Keratinocyte (primary cell): ENCODE measurements at regions not wholly inside any gene's neighbourhood (a gene's known extent, or its start where the extent isn't known, plus 50 kb on each side); places are given as distances from the start of the nearest gene placed in this dataset.
"Not testable (repeated sequence)": the region's sequence is repeated elsewhere in the genome, so short reads cannot be mapped to it uniquely, and the experiment has no call there.

Source experiments
- DNase-seq: peaks from one replicate; pipeline ENCODE4 v3.0.0-alpha.2; 2011; ENCODE audit warnings: low read depth, missing footprints, low spot score
- FAIRE-seq: peaks from 2 replicates; lab custom pipeline; 2011; peaks lifted over from hg19 to GRCh38; lab: Jason Lieb, UNC
- H2AFZ ChIP-seq: 2 replicates; pipeline ENCODE4 v1.6.0; 2012; ENCODE audit warnings: low read length, control low read depth, inconsistent platforms; ENCODE audit not compliant: control insufficient read depth
- H3K27ac ChIP-seq: 2 replicates; pipeline ENCODE4 v1.5.1; 2011; ENCODE audit warnings: low read length; ENCODE audit not compliant: control insufficient read depth, insufficient read depth
- H3K27me3 ChIP-seq: 3 replicates; pipeline ENCODE4 v1.6.0; 2011; ENCODE audit warnings: low read length; ENCODE audit not compliant: control insufficient read depth, insufficient read depth; ENCODE audit errors: extremely low read depth
- H3K36me3 ChIP-seq, 2 experiments: 2 replicates in 1 of 2; 3 replicates in 1 of 2; pipeline ENCODE4 v1.5.1; 2011; ENCODE audit warnings: low read length in 2 of 2, mild to moderate bottlenecking in 1 of 2; ENCODE audit not compliant: control insufficient read depth in 2 of 2, insufficient read depth in 2 of 2; ENCODE audit errors: extremely low read depth in 1 of 2
- H3K4me1 ChIP-seq: 3 replicates; pipeline ENCODE4 v1.5.1; 2011; ENCODE audit warnings: low read length; ENCODE audit not compliant: control insufficient read depth, insufficient read depth; ENCODE audit errors: extremely low read depth
- H3K4me2 ChIP-seq: 3 replicates; pipeline ENCODE4 v1.6.0; 2011; ENCODE audit warnings: low read depth, low read length; ENCODE audit not compliant: control insufficient read depth, insufficient read depth; ENCODE audit errors: extremely low read depth
- H3K4me3 ChIP-seq, 3 experiments: fragments of 200-600 bp in 1 of 3; sonication (generic) in 1 of 3; 2 replicates in 2 of 3; 3 replicates in 1 of 3; pipeline ENCODE4 v1.5.1; 2011 to 2016; ENCODE audit warnings: low read length in 3 of 3, mild to moderate bottlenecking in 3 of 3, control low read depth in 2 of 3, inconsistent platforms in 1 of 3, low read depth in 1 of 3, mixed read lengths in 1 of 3, mixed run types in 1 of 3, moderate library complexity in 1 of 3; ENCODE audit not compliant: control insufficient read depth in 2 of 3, insufficient read depth in 2 of 3; ENCODE audit errors: extremely low read depth in 1 of 3
- H3K79me2 ChIP-seq: 2 replicates; pipeline ENCODE4 v1.6.0; 2012; ENCODE audit warnings: low read length; ENCODE audit not compliant: control insufficient read depth, insufficient read depth
- H3K9ac ChIP-seq: 3 replicates; pipeline ENCODE4 v1.6.0; 2011; ENCODE audit warnings: low read length; ENCODE audit not compliant: control insufficient read depth, insufficient read depth; ENCODE audit errors: extremely low read depth
- H3K9me1 ChIP-seq: 3 replicates; pipeline ENCODE4 v1.6.0; 2011; ENCODE audit warnings: low read length; ENCODE audit not compliant: control insufficient read depth, insufficient read depth; ENCODE audit errors: extremely low read depth
- H3K9me3 ChIP-seq: 2 replicates; pipeline ENCODE4 v1.5.1; 2012; ENCODE audit warnings: low read depth, low read length; ENCODE audit not compliant: control insufficient read depth
- H4K20me1 ChIP-seq: 3 replicates; pipeline ENCODE4 v1.6.0; 2011; ENCODE audit warnings: low read length; ENCODE audit not compliant: control insufficient read depth, insufficient read depth; ENCODE audit errors: extremely low read depth
- CTCF ChIP-seq, 3 experiments: IDR thresholded peaks in 1 of 3; conservative IDR thresholded peaks in 1 of 3; optimal IDR thresholded peaks in 1 of 3; 2 replicates in 2 of 3; 3 replicates in 1 of 3; pipeline versions ENCODE3 to v1.5.1; 2011; ENCODE audit warnings: low read length in 3 of 3, mild to moderate bottlenecking in 3 of 3, moderate library complexity in 2 of 3, control low read depth in 1 of 3, inconsistent platforms in 1 of 3; ENCODE audit not compliant: insufficient read depth in 2 of 3; ENCODE audit errors: extremely low read depth in 1 of 3
- EZH2 ChIP-seq: IDR thresholded peaks from one replicate; pipeline ENCODE4 v1.6.1; 2012; ENCODE audit warnings: inconsistent platforms, mild to moderate bottlenecking, low read length, moderate library complexity
- dilution Hi-C: fragments of 300-500 bp; cut with MboI; formaldehyde crosslinking; loops from one replicate; pipeline ENCODE4 v1.7.0; 2020; ENCODE audit warnings: low sequenced_read_pairs; ENCODE audit not compliant: extremely low pct_ligation_motif_present

GRCh38 chr2:180691186-180691854 lies 289.1 kb upstream of the UBE2E3 start:
- FAIRE-seq, H3K9me1 ChIP-seq, H3K4me2 ChIP-seq, DNase-seq, H3K4me3 ChIP-seq, H3K4me1 ChIP-seq, H3K79me2 ChIP-seq, H3K27ac ChIP-seq, H3K9me3 ChIP-seq, H3K36me3 ChIP-seq, H3K27me3 ChIP-seq, H4K20me1 ChIP-seq, H2AFZ ChIP-seq, H3K9ac ChIP-seq, dilution Hi-C loops: not testable (repeated sequence)

DNA sequence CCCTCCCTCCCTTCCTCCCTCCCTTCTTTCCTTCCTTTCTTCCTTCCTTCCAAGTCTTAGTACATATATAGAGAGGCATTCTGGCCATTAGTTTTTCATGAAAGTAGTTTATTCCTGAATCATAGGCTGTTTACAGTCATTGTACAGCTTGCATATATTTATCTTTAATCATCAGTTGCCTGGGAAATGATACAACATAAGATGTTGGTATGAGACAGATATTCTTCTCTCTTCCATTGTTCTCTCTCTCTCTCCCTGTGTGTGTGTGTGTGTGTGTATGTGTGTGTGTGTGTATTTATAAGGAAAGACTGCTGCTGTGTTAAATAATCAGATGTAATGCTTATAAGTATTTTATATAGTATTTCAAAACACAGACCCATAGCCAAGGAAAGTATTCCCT lies 289.8 kb upstream of the UBE2E3 start:
- Histone ChIP-seq H4K20me1 (no peaks in the 10 kb centered on the region), H3K27ac (no peak overlapping the region), H3K9me3 (no peaks in the 10 kb centered on the region), H3K79me2 (no peaks in the 10 kb centered on the region), H3K36me3 (no peaks in the 10 kb centered on the region), H3K9me1 (no peaks in the 10 kb centered on the region), H3K4me3 (no peak overlapping the region), H2AFZ (no peak overlapping the region), H3K9ac (no peak overlapping the region), H3K4me2 (no peak overlapping the region), H3K27me3 (no peaks in the 10 kb centered on the region), H3K4me1 (no peaks in the 10 kb centered on the region)
- FAIRE-seq: no peak
- dilution Hi-C loops: no loop called here
- no peak for DNase-seq
- no peak for TF ChIP-seq CTCF (optimal IDR thresholded peaks at IDR 0.05 in 1 of 3, IDR thresholded peaks at IDR 0.05 in 1 of 3, conservative IDR thresholded peaks at IDR 0.05 in 1 of 3; ENCODE audit: extremely low read depth in 1 of 3, insufficient read depth in 2 of 3, low read length in 3 of 3)
- no peak for TF ChIP-seq EZH2

DNA sequence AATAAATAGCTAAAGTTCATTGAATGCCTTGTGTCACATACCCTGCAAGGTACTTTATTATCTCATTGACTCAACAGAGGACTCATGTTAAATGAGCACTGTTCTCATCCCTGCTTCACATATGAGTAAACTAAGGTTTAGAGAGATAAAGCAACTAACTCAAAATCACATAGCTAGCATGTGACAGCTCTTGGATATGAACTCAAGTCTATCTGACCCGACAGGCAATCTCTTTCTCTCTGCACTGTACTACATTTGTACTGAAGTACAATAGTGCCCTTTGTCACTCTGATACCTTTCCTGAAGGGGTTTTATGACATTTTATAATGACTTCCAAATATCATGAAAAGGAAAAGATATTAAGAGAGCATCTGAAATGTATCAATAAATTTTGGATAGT lies 297.5 kb upstream of the UBE2E3 start:
- no peaks in the 10 kb centered on the region for H3K9me1 ChIP-seq
- no peak overlapping the region for H3K27ac ChIP-seq
- no peak overlapping the region for H3K9ac ChIP-seq
- TF ChIP-seq CTCF (optimal IDR thresholded peaks at IDR 0.05 in 1 of 3, IDR thresholded peaks at IDR 0.05 in 1 of 3, conservative IDR thresholded peaks at IDR 0.05 in 1 of 3; ENCODE audit: extremely low read depth in 1 of 3, insufficient read depth in 2 of 3, low read length in 3 of 3) (no peak), EZH2 (no peak)
- dilution Hi-C loops: no loop called here
- no peaks in the 10 kb centered on the region for H3K27me3 ChIP-seq
- no peaks in the 10 kb centered on the region for H3K36me3 ChIP-seq
- H3K4me1 ChIP-seq: peaks cover 11% of the 10 kb centered on the region
- DNase-seq: no peak
- H4K20me1 ChIP-seq: no peaks in the 10 kb centered on the region
- no peaks in the 10 kb centered on the region for H3K79me2 ChIP-seq
- no peak overlapping the region for H3K4me3 ChIP-seq
- H3K4me2 ChIP-seq: no peak overlapping the region
- H3K9me3 ChIP-seq: no peaks in the 10 kb centered on the region
- no peak for FAIRE-seq
- H2AFZ ChIP-seq: no peak overlapping the region
